GM12801 (cell line): ENCODE measurements at regions not wholly inside any gene's neighbourhood (a gene's known extent, or its start where the extent isn't known, plus 50 kb on each side); places are given as distances from the start of the nearest gene placed in this dataset.

ENCODE experiments used
- TF ChIP-seq, protein P1 (sequence below): IDR thresholded peaks from one replicate; pipeline ENCODE4 v1.5.1; 2011; ENCODE audit warnings: control low read depth; ENCODE audit not compliant: insufficient read length; ENCODE audit errors: extremely low read depth

DNA sequence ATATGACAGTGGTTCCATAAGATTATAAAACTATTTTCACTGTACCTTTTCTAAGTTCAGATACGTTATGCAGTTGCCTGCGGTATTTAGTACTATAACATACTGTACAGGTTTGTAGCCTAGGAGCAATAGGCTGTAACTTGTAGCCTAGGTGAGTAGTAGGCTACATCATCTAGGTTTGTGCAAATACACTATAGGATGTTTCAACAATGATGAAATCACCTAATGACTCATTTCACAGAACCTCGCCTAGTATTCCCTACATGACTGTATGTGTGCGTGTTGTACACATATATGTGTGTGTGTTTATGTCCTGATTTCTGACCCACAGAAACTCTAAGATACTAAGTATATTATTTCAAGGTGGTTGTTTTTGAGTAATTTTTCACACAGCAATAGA is 139.0 kb downstream of the HERPUD2 start:
- TF ChIP-seq, protein P1, sequence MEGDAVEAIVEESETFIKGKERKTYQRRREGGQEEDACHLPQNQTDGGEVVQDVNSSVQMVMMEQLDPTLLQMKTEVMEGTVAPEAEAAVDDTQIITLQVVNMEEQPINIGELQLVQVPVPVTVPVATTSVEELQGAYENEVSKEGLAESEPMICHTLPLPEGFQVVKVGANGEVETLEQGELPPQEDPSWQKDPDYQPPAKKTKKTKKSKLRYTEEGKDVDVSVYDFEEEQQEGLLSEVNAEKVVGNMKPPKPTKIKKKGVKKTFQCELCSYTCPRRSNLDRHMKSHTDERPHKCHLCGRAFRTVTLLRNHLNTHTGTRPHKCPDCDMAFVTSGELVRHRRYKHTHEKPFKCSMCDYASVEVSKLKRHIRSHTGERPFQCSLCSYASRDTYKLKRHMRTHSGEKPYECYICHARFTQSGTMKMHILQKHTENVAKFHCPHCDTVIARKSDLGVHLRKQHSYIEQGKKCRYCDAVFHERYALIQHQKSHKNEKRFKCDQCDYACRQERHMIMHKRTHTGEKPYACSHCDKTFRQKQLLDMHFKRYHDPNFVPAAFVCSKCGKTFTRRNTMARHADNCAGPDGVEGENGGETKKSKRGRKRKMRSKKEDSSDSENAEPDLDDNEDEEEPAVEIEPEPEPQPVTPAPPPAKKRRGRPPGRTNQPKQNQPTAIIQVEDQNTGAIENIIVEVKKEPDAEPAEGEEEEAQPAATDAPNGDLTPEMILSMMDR, result no peak

DNA sequence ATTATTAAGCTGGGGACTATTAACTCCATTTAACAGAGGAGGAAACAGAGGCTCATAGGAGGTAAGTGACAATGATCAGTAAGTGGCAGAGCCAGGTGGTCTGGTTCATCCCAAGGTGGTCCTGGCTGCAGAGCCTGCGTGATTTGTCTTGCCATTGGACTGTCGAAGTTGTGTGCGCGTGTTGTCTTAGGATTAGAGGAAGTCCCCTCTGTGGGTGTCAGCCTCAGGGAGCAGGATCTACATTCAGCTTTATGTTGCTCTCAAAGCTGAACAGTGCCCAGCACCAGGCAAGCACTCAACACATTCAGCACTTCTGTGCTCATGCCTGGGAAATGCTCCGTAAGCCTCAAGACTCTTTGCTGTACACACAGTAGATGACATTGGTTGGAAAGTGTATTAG is 139.5 kb downstream of the HERPUD2 start:
- TF ChIP-seq, protein P1, result no peak

DNA sequence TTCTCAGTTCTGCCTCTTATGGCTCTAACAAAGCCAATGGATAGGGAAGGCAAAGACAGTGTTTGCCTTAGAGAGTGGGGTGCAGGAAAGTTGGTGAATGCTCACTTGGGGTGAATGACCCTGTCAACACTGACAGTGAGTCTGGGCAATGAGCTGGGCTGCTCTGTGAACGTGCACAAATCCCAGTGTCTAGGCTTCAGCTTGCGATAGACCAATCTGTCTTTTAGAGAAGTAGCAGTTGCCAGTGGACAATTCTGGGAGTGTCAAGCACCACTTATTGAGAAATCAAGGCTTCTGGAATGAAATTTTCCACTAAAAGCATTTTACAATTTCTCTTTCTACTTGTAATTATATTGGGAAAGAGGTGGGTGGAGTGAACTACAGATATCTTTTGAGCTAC is 141.4 kb downstream of the HERPUD2 start:
- TF ChIP-seq, protein P1, result no peak

DNA sequence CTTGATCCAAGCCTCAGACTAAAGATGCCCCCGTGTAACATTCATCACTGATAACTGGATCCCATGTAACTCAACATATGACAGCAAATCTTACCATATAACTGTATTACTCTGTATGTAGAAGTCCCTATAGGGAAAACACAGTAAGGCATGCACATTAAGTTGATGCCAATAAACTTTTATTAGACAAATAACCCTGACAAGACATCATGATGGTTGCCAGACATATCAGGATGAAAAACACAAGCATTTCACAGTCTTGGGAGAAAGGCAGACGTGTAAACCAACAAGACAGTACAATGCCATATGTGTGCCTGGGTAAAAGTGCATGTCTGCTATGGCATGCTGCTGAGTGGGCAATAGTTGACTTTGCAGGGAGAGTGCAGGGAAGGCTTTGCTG is 142.2 kb downstream of the HERPUD2 start:
- TF ChIP-seq, protein P1, result no peak

DNA sequence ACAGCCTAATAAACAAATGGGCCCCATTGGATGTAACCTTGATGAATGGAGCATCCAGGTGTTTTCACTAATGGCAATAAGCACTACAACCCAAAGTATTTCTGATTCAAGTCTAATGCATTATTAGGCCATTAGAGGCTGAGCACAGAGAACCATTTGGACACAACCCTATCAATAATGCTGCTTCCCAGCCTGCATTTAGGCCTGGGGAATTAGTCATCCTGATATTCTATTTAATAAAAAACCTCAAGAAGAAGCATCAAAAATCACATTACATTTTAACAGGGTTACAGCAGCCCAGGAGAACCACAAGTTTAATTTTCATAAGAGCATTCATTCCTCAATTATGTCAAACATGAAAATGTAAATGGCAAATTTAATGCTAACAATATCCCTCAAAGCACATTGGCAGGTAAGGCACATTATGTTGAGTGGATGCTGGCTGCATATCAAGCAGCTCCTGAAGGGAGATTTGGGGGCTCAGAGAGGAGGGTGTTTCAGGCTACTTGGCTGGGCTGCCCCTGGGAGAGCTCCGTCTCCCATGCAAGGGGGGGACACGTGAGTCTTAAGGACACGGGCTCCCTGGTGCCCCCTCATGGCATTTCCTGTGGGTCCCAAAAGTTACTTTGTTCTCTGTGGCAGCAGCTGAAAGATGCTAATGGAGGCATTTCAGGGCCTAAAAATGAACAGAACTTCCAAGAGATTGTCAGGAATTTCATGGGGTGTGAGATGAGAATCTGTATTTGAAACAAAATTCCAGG is 143.4 kb downstream of the HERPUD2 start:
- TF ChIP-seq, protein P1, result no peak

DNA sequence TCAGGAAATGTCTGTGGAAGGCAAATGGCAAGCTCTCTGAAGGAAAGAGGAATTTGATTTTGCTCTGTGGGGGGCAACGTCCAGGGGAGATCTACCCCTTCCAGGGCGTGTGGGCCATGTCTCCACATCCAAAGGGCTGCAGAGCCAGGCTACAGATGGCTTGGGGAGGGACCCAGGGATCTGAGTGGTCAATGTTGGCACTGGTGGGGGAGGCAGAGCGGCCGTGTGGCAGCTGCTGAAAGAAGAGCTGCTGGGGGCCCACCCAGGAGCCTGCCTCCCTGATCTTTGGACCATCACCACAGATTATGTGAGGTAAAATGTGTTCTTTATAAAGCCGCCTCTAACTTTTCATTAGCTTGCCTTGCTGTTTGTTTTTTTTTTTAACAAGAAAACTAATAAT is 144.1 kb downstream of the HERPUD2 start:
- TF ChIP-seq, protein P1, result no peak

DNA sequence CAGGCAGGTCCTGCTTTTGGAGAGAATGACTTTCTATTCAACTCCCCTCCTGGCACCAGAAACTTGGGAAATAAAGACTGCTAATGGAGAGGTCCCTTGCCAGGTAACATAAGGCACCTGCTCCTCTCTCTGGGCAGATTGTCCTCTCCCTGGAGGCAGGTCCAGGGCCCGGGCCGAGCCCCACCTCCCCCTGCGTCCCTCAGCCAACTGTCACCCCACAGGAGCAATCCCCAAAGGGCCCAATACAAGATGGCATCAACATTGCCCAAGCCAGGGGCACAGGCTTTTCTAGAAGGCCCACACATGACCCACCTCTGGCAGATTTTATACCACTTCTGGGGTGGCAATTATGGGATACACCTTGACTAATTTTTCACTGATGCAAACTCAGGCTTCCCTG is 145.2 kb downstream of the HERPUD2 start:
- TF ChIP-seq, protein P1, result no peak
